Skin of body (tissue), 1 donor: ENCODE measurements at regions not wholly inside any gene's neighbourhood (a gene's known extent, or its start where the extent isn't known, plus 50 kb on each side); places are given as distances from the start of the nearest gene placed in this dataset.

Source experiments
- DNase-seq: peaks from one replicate; lab custom pipeline; 2025; lab: John Stamatoyannopoulos, UW

DNA sequence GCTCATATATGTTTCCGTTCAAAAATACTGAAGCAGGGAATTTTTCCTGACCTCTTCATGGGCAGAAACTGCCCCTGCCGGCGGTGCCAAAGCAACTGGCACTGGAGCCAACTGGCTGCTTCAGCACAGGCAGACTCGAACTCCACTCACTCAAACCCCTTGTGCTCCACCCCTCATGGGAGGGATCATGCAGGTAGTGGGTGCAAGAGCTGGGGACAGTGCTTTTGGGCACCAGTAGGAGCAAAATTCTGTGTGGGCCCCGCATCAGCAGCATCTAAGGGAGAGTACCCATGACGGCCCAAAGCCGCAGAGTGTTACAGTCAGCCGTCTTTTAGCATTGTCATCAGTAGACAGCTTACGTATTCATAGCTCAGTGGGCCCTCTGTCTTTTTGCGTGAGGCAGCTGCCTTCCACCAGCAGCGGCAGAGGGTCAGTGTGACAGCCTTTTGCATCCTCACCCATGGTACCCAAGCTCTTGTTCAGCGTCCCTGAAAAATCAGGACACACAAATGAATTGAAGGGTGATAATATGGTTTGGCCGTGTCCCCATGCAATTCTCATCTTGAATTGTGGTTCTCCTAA, 393.8 kb downstream of the SLITRK6 start:
- DNase-seq: no peak

DNA sequence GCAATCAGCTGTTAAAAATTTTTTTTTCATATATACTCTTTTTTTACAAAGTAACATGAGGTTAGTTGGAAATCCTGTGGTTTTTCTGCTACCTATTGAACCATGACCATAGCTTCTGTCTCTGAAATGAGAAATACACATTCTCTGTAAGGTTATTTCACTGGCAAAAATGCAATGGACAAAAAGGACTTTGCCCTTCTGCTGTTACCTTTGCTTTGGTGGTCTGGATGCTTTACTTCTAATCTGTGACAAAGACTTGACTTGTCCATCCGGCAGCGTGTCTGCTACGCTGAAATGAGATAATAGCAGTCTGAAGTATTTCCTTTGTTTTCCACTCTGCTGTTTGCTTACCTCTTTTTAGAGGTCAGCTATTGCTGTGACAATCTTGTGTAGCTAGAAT, 412.8 kb downstream of the SLITRK6 start:
- DNase-seq: no peak

DNA sequence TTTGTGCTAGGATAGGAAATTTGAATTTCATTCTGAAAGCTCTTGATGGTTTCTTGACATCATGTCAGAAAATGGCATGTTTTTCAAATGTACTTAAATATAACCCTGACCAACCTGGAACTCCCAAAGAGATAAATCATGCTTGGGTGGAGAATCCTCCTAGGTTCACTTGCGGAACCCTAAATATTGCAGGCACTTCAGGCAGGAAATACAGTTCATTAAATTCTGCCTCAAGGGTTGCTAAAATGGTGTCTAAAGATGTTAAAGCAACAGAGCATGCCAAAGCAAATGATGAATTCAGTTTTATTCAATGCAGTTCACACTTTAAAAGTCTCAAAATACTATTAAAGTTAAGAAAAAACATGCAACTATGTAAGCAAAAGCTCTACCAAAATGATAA, 415.9 kb downstream of the SLITRK6 start:
- no peak for DNase-seq

DNA sequence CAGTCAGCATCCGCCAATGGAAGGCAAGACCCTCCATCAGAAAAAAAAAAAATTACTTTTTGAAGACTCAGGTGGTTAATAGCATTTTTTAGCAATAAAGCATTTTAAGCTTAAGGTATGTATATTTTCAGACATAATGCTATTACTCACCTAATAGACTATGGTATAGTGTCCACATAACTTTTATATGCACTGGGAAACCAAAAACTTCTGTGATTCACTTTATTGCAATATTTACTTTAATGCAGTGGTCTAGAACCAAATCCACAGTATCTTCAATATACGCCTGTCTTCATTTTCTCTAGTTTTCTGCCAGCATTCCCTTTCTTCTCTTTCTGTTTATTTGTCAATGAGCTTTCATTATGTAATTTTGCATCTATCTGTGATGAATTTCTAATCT, 418.1 kb downstream of the SLITRK6 start:
- no peak for DNase-seq

DNA sequence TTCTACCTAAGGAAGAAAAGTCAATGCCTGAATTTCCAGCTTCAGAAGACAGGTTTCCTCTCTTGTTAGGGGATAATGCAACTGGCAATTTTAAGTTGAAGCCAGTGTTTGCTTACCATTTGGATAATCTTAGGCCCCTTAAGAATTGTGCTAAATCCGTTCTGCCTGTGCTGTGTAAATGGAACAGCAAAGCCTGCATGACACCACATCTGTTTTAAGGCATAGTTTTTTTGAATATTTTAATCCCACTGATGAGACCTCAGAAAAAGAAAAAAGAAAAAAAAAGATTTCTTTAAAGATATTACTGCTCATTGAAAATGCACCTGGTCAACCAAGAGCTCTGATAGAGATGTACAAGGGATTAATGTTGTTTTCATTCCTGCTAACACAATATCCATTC, 419.2 kb downstream of the SLITRK6 start:
- DNase-seq: no peak

DNA sequence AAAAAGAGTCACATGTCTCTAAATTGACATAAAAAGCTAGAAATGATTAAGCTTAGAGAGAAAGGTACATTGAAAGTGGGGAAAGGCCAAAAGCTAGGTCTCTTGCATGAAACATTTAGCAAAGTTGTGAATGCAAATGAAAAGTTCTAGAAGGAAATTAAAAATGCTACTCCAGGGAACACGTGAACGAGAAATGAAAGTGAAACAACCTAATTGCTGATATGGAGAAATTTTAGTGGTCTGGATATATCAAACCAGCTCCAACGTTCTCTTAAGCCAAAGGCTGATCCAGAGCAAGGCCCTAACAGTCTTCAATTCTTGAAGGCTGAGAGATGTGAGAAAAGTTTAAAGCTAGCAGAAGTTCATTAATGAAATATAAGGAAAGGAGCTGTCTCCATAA, 419.8 kb downstream of the SLITRK6 start:
- DNase-seq: no peak

DNA sequence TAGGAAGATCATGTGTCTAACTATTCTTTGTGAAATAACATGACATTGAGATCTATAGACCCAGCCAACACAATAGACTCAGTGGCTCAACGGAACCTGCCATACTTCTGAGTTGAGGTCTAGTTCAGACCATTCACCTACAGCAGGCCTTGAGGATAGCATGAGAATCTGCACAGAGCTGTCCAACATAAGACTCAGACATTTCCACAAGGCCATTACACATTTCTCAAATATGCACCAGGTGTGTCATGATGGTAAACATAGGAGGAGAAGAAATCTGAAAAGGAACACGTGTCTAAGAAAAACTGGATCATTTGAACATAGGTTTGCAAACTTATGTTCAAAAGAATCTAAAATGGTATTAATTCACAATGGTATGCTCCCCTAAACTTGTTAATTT, 421.4 kb downstream of the SLITRK6 start:
- DNase-seq: no peak

DNA sequence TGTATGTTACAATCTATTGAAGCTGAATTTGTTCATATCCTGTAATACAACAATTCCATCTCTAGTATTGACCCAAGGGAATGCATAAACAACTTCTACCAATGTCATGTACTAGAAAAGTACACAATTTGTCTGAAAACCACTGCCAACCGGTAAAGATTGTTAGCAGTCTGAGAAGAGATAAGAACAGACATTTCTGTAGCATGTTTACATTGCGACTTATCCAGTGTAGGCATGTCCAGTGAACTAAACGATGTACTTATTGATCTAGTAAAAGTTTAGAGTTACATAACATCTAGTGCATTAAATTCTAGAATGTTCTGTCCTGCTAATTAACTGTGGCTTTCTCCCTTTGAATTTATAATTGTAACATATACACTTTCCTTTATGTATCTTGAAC, 425.9 kb downstream of the SLITRK6 start:
- no peak for DNase-seq

DNA sequence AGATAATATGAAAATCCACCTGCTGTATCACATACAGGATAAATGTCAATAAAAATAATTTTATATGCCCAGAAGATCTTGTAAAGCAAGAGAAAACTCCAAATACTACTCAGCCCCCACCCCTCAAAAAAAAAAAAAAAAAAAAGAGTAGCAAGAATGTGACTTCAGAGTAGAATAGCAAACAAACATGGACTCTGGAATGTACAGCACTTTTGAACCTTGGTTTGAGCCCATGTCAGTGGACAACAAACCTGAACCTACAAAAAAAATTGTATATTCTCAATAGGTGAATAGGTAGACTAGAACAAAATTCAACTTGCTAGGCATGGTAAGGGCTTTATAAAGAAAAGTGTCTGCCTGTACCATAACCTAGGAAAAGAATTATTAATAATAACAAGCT, 428.0 kb downstream of the SLITRK6 start:
- no peak for DNase-seq

DNA sequence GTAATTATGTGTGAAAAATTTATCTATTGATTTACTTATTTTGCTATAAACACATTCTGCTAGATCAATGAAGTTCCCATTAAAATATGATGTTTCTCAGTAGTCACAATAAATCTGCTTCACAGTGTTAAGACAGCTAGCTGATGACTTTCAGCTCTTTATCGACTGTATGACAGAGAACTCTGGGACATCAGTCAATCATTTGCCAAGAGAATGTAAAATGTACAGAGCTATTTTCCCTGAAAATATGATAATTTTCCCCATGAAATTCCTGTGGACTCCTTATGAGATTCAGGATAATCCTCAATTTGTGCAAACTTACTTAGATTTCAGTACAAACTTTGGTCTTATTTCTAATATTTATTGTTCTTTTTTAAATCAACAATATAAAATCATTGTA, 430.5 kb downstream of the SLITRK6 start:
- no peak for DNase-seq

DNA sequence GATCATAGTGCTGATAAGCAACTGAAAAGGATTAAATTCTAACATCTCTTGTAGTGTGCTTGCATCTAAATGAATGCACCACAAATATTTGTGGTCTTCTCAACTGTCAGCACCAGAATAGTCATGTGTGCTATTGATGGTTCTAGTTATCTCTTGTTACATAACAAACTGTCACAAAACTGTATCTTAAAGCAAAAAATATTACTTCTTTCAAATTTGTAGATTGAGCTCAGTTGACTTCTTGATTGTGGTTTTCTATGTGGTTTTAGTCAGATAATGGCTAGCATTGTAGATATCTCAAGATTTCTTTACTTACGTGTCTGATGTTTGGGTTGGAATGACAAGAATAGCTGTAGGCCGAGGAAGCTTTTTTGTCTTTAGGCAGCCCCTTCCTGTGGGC, 431.3 kb downstream of the SLITRK6 start:
- DNase-seq: no peak

DNA sequence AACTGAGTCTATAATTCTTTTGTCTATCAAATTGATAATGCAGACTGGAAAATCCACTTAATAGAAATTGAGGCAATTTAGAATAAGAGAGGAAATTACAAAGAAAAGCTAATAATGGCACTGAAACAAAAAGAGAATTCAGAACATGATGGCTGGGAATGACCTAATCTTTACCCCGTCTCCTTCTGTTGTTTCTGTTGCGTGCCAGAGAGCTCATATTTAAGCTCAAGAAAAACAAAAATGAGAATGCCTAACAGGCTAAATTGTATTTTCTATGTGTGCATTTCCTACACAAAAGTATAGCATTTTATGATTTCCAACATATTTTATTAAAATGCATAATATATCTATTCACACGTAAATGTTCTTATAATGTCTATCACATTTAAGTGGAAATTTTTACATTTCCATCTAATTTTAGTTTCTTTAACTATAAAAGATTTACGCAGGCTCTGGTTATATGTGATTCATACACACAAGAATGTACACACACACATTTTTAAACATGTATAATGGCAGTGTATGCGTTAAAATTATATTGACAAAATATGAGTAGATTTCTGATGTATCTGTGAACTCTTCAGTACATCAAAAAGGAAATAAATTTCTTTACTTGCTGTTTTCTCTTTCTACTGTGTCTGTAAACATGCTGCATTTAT, 432.3 kb downstream of the SLITRK6 start:
- DNase-seq: no peak

DNA sequence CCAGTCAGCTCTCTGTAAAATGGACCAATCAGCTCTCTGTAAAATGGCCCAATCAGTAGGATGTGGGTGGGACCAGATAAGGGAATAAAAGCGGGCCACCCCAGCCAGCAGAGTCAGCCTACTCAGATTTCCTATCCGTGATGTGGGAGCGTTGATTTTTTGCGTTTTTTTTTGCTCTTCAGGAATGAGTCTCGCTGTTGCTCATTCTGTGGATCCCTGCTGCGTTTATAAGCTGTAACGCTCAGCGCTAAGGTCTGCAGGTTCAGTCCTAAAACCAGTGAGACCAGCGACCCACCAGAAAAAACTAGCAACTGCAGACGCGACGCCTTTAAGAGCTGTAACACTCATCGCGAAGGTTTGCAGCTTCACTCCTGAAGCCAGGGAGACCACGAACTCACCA, 435.7 kb downstream of the SLITRK6 start:
- DNase-seq: no peak

DNA sequence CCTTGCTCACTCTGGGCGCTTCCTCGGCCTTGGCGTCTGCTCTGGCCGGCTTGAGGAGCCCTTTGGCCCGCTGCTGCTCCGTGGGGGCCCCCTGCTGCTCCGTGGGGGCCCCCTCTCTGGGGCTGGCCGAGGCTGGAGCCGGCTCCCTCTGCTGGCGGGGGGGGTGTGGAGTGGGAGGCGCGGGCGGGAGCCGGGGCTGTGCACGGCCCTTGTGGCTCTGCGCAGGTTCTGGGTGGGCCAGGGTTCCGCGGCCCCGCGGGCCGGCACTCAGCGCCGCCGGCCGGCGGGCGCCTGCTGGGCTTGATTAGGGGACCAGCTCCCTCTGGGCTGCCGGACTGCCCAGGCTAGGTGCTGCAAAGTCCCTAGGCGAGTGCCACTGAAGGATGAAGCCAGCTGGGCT, 436.2 kb downstream of the SLITRK6 start:
- no peak for DNase-seq

DNA sequence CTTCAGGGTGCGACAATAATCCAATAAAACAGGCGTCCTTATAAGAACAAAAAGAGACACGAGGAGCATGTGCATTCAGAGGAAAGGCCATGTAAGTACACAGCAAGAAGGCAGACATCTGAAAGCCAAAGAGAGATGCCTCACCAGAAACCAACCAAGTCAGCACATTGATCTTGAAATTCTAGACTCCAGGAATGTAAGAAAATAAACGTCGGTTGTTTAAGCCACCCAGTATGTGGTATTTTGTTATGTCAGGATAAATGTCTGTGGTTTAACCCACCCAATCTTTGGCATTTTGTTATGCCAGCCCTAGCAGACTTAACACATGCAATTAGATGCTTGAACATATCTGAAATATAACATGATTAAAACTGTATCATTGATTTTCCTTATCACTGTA, 452.0 kb downstream of the SLITRK6 start:
- no peak for DNase-seq

DNA sequence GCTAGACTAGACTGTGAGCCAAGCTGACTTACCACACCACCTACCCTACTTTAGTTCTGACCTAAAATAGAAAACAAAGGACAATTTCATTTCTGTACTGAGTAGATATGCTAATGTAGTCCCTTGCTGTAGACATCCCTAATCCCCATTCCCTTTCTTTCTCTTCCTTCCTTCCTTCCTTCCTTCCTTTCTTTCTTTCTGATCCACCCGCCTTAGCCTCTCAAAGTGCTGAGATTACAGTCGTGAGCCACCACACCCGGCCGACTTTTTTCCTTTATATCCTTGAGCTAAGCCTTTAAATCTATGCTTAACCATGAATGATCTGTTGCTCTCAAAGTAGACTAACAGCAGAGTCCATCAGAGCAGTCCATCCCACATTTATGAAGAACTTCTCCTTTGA, 465.0 kb downstream of the SLITRK6 start:
- no peak for DNase-seq

DNA sequence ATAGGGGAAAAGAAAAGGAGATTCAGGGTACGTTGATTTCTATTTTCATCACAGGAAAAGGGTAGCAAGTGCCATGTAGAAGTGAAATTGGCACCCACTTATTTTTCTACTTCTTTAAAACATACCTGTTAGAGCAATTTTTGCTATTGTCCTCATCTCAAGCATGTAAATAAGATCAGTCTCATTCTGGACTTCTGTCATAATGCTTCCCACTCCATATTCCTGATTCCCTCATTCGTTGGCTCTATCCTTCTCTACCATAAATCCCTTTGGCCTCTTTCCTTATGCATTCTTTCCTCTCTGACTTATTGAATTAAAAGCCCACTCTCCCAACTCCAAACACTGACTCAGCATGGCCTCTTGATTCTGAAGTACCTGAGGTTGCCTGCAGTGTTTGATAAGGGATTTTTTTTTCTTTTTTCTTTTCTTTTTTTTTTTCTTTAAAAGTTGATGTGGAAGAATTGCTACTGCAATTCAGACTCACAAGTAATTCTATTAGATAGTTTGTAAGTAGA, 465.7 kb downstream of the SLITRK6 start:
- no peak for DNase-seq

DNA sequence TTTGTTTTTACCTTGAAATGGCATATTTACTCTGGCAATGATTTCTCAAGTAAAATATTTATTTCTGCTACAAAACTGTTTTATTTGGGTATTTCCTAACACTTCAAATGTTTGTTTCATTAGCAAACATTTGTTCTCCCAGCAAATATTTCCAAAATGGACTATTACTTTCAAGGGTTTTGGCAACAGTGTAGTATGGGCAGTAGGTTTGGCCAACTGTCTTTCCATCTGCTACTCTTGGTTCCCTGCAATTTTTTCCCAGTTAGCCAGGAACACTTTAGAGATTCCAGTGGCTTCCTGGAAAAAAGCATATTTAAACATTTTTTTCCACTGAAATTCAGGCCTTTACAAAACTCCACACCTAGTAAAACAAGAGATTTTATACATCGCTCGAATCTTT, 466.6 kb downstream of the SLITRK6 start:
- no peak for DNase-seq

DNA sequence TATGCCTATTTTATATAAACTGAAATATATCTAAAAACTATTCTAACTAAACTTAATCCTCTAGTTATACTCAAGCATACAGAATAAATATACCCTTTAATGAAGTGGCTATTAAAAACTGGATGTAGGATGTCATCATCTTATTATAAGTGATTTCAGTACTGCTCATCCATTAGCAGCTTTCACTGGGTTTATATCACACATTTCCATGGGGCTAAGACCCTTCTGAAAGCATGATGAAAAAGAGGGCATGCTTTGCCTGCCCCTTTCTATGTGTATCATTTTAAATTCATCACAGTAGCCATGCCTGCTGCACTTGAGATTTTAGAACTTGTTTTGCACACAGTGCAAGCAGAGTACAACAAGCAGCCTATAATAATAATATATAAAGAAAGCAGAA, 477.5 kb downstream of the SLITRK6 start:
- DNase-seq: no peak

DNA sequence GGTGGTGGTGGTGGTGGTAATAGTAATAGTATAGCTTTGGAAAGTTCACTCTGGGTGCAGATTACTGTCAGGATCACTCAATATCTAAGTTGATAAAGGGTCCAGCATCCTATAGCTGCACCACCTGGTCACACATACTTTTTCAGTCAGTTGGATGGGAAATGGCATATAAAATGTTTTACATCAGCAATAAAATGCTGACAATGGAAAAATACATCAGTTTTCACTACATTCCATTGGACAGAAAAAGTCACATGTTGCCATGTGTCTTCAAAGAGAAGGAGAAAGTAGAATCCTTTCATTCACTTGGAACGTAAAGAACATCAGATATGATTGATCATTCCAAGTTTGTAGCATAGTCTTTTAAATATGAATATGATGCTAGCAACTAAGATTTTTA, 481.4 kb downstream of the SLITRK6 start:
- DNase-seq: no peak

DNA sequence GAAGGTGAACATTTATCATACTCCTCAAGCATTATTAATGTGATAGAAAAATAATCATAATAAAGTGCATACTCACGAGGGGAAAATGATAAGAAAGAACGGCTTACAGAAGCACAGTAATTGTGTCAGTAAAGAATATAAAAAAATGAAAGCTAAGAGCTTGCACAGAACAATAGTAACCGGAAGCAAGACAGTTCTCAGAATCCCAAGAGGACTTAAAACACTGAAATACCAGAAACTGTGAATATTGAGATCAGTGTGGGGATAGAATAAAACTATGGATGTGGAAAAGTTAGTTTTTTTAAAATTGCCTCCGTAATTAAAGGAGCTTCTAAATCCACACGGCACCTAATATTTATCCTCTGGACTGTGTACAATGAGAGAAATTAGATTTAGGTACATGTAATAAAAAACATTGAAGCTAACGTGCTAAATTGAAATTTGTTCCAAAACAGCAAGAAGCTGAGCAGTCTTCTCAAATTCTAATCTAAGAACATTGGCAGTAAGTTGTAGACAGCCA, 482.7 kb downstream of the SLITRK6 start:
- DNase-seq: no peak

DNA sequence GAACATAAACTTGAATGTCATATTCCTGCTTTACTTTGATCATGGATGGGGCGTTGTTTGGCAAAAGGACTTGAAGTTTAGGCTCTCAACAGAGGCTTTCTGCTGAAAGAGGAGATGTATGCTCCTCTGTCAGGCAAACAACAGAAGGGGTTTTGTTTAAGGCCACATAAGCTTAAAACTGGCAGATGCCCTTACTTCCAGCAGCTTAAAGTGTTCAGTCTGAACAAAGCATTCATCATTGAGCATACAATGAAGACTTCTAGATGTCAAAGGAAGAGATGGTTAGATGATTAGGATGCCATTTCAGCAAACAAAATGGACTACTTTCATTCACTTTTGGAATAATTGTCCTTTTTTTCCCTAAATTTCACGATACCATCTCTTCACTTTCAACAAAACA, 484.5 kb downstream of the SLITRK6 start:
- DNase-seq: peak; percentile 8

DNA sequence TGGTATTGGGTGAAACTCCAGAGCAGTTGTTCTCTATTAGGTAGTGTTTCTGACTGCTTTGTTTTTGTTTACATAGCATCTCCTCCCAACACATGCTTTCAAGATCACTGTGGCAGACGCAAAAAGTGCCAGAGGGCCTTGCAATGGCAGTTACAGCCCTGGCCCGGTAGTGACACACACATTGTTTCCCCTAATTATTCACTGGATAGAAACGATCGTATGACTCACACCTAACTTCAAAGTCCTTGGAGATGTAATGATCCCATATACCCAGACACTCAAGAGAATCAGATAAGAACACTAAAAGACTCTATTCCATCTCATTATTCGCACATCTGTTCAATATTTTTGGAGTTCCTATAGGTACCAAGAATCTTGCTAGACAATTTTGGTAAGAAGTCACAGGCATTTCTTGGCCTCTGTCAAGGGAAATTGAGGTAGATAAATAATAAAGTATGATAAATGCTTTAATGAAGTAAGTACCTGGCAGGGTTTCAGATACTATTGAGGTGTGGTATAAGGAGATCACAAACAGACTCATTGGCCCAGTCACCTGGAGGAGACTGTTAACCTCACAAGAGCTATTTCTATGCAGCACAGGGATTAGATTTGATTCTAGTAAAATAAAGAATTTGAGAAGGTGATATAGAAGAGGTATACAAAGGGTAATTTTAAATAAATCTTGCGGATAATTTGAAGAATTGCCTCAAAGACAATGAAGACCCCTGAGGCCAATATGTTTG, 485.3 kb downstream of the SLITRK6 start:
- DNase-seq: peak; percentile 43
